Stomach (tissue), 4 donors: ENCODE measurements at regions not wholly inside any gene's neighbourhood (a gene's known extent, or its start where the extent isn't known, plus 50 kb on each side); places are given as distances from the start of the nearest gene placed in this dataset.

ENCODE experiments used
- CTCF ChIP-seq, 7 experiments: fragments of 450-650 bp in 4 of 7; fragments of 200-600 bp in 3 of 7; sonication (generic) in 3 of 7; IDR thresholded peaks; one replicate each; pipeline ENCODE4 v1.5.1; 2016 to 2019; ENCODE audit warnings: antibody characterized with exemption in 7 of 7, control low read depth in 2 of 7, mild to moderate bottlenecking in 1 of 7
- EP300 ChIP-seq: sonication (generic); formaldehyde crosslinking; IDR thresholded peaks from one replicate; pipeline ENCODE4 v1.6.1; 2017; ENCODE audit warnings: antibody characterized with exemption
- POLR2A ChIP-seq, 4 donors: fragments of 450-650 bp; IDR thresholded peaks; one replicate each; pipeline ENCODE4 v1.6.1; 2016; ENCODE audit warnings: antibody characterized with exemption in 4 of 4, control low read depth in 2 of 4, mild to moderate bottlenecking in 1 of 4, moderate library complexity in 1 of 4
- POLR2AphosphoS5 ChIP-seq, 3 donors: sonication (generic); formaldehyde crosslinking; IDR thresholded peaks; one replicate each; pipeline ENCODE4 v1.6.1; 2016; ENCODE audit warnings: antibody characterized with exemption in 3 of 3

- no peak for TF ChIP-seq CTCF (IDR thresholded peaks at IDR 0.05)
- no peak for TF ChIP-seq EP300
- no peak for TF ChIP-seq POLR2AphosphoS5 (IDR thresholded peaks at IDR 0.05)
- TF ChIP-seq POLR2A (IDR thresholded peaks at IDR 0.05), result no peak
Observed at GRCh38 chr3:137925080-137925479, 84.9 kb upstream of the CLDN18 start.
